CD14-positive monocyte (primary cell): ENCODE measurements at regions not wholly inside any gene's neighbourhood (a gene's known extent, or its start where the extent isn't known, plus 50 kb on each side); places are given as distances from the start of the nearest gene placed in this dataset.

Experiments used
- DNase-seq, 3 donors: peaks; one replicate each; pipeline ENCODE4 v3.0.0-alpha.2; 2011 to 2022
- H2AFZ ChIP-seq: 2 replicates; pipeline ENCODE4 v1.6.0; 2012; ENCODE audit warnings: mild to moderate bottlenecking, low read depth, low read length, inconsistent platforms; ENCODE audit not compliant: insufficient read depth, poor library complexity, severe bottlenecking
- H3K27ac ChIP-seq, 2 donors: 1 replicate in 1 of 2; 2 replicates in 1 of 2; pipeline ENCODE4 v1.5.1; 2012 to 2013; ENCODE audit warnings: low read length in 2 of 2, control low read depth in 1 of 2, inconsistent platforms in 1 of 2, low read depth in 1 of 2, mild to moderate bottlenecking in 1 of 2
- H3K27me3 ChIP-seq, 2 donors: one replicate each; pipeline versions ENCODE4 v1.6.0 to v1.6.1; 2011 to 2013; ENCODE audit warnings: low read length in 2 of 2; ENCODE audit not compliant: control insufficient read depth in 2 of 2, insufficient read depth in 2 of 2
- H3K36me3 ChIP-seq, 2 donors: replicated peaks in 1 of 2; 1 replicate in 1 of 2; 2 replicates in 1 of 2; pipeline versions ENCODE4 v1.5.1 to v1.6.1; 2012 to 2013; ENCODE audit warnings: low read length in 2 of 2, control low read depth in 1 of 2, inconsistent platforms in 1 of 2, mild to moderate bottlenecking in 1 of 2; ENCODE audit not compliant: insufficient read depth in 2 of 2, control insufficient read depth in 1 of 2
- H3K4me1 ChIP-seq, 2 donors: 1 replicate in 1 of 2; 2 replicates in 1 of 2; pipeline versions ENCODE4 v1.5.1 to v1.6.1; 2012 to 2013; ENCODE audit warnings: low read length in 2 of 2, control low read depth in 1 of 2, inconsistent platforms in 1 of 2, mild to moderate bottlenecking in 1 of 2, moderate library complexity in 1 of 2; ENCODE audit not compliant: insufficient read depth in 2 of 2, control insufficient read depth in 1 of 2
- H3K4me2 ChIP-seq: replicated peaks from 2 replicates; pipeline ENCODE3; 2012; ENCODE audit warnings: low read length, moderate library complexity, mild to moderate bottlenecking; ENCODE audit not compliant: poor library complexity, severe bottlenecking; ENCODE audit errors: extremely low read depth
- H3K4me3 ChIP-seq, 3 experiments: fragments of 200-600 bp in 1 of 3; sonication (generic) in 1 of 3; replicated peaks in 1 of 3; 1 replicate in 2 of 3; 2 replicates in 1 of 3; pipeline ENCODE4 v1.5.1; 2011 to 2013; ENCODE audit warnings: low read length in 3 of 3, mild to moderate bottlenecking in 3 of 3, control low read depth in 2 of 3, low read depth in 2 of 3, inconsistent platforms in 1 of 3, moderate library complexity in 1 of 3
- H3K79me2 ChIP-seq: 2 replicates; pipeline ENCODE4 v1.6.0; 2012; ENCODE audit warnings: mild to moderate bottlenecking, control low read depth, inconsistent platforms, low read length, moderate library complexity; ENCODE audit not compliant: insufficient read depth
- H3K9ac ChIP-seq: 2 replicates; pipeline ENCODE4 v1.6.0; 2017; ENCODE audit warnings: low read length, mild to moderate bottlenecking; ENCODE audit not compliant: insufficient read depth, poor library complexity, severe bottlenecking
- H3K9me3 ChIP-seq, 2 donors: replicated peaks in 1 of 2; 1 replicate in 1 of 2; 2 replicates in 1 of 2; pipeline versions ENCODE4 v1.5.1 to v1.6.1; 2012 to 2013; ENCODE audit warnings: low read length in 2 of 2, control low read depth in 1 of 2; ENCODE audit not compliant: control insufficient read depth in 1 of 2, insufficient read depth in 1 of 2
- H4K20me1 ChIP-seq: 2 replicates; pipeline ENCODE4 v1.6.0; 2012; ENCODE audit warnings: mild to moderate bottlenecking, low read length, control low read depth, moderate library complexity; ENCODE audit not compliant: insufficient read depth
- H3K27ac Mint-ChIP-seq, 7 donors: one replicate each; pipeline ENCODE4 v1.8.0; 2020; ENCODE audit warnings: mild to moderate bottlenecking in 7 of 7, mixed read lengths in 7 of 7, moderate library complexity in 6 of 7, inconsistent platforms in 2 of 7
- H3K27me3 Mint-ChIP-seq, 3 donors: one replicate each; pipeline ENCODE4 v1.8.0; 2021 to 2022; ENCODE audit warnings: low read depth in 3 of 3, mild to moderate bottlenecking in 3 of 3, mixed read lengths in 3 of 3, moderate library complexity in 3 of 3, inconsistent platforms in 1 of 3
- H3K36me3 Mint-ChIP-seq, 2 donors: one replicate each; pipeline ENCODE4 v1.8.0; 2020; ENCODE audit warnings: mixed read lengths in 2 of 2, inconsistent platforms in 1 of 2, mild to moderate bottlenecking in 1 of 2
- H3K4me1 Mint-ChIP-seq: one replicate; pipeline ENCODE4 v1.8.0; 2020; ENCODE audit warnings: mild to moderate bottlenecking, mixed read lengths
- H3K4me3 Mint-ChIP-seq, 2 donors: one replicate each; pipeline ENCODE4 v1.8.0; 2020; ENCODE audit warnings: mild to moderate bottlenecking in 2 of 2, mixed read lengths in 2 of 2, moderate library complexity in 1 of 2
- H3K9me3 Mint-ChIP-seq, 7 donors: one replicate each; pipeline ENCODE4 v1.8.0; 2020 to 2022; ENCODE audit warnings: mixed read lengths in 7 of 7, mild to moderate bottlenecking in 6 of 7, moderate library complexity in 6 of 7, inconsistent platforms in 2 of 7
- CTCF ChIP-seq: fragments of 200-600 bp; IDR thresholded peaks from one replicate; pipeline ENCODE4 v1.8.0; 2022; ENCODE audit warnings: antibody characterized with exemption, mild to moderate bottlenecking
- WGBS: methylation state at CpG from one replicate; pipeline ENCODE4 v1.1.5; 2013; ENCODE audit warnings: missing lambda C conversion rate; ENCODE audit not compliant: insufficient coverage; 5-methylcytosine and 5-hydroxymethylcytosine counted together
- intact Hi-C, 2 donors: fragments of 100-400 bp; cut with micrococcal nuclease; formaldehyde crosslinking; loops; one replicate each; pipeline versions ENCODE4 v1.15.0 to v1.15.1; 2023

- Histone ChIP-seq H3K4me2 (no peak overlapping the region), H4K20me1 (no peaks in the 10 kb centered on the region), H2AFZ (no peak overlapping the region), H3K79me2 (no peaks in the 10 kb centered on the region), H3K36me3 (no peaks in the 10 kb centered on the region), H3K27ac (no peak overlapping the region), H3K4me1 (peaks cover 31 to 35% of the 10 kb centered on the region in 2 donors), H3K27me3 (peaks cover 0 to 2% of the 10 kb centered on the region in 2 donors), H3K9ac (no peak overlapping the region), H3K9me3 (no peaks in the 10 kb centered on the region), H3K4me3 (no peak overlapping the region)
- H3K27me3 Mint-ChIP-seq, result peaks cover 4 to 6% (median 5%) of the 10 kb centered on the region in 3 donors
- H3K9me3 Mint-ChIP-seq, result peaks cover 0 to 3% (median 0%) of the 10 kb centered on the region in 7 donors
- no peaks in the 10 kb centered on the region for H3K36me3 Mint-ChIP-seq
- DNase-seq, result no peak
- H3K27ac Mint-ChIP-seq, result no peak overlapping the region
- intact Hi-C loops, result no loop called here
- H3K4me1 Mint-ChIP-seq, result peaks cover 40% of the 10 kb centered on the region
- peak overlapping the region in 1 of 2 donors; percentile 39 for H3K4me3 Mint-ChIP-seq
- TF ChIP-seq CTCF, result no peak
- WGBS, result 0% methylated on average over 1 of the region's 3 CpGs
These were observed 73.0 kb upstream of the ARL4C start for GRCh38 chr2:234569776-234570430.

GRCh38 chr2:234566622-234567021, 69.7 kb upstream of the ARL4C start:
- Mint-ChIP-seq H3K27me3 (peaks cover 0 to 5% (median 4%) of the 10 kb centered on the region in 3 donors), H3K36me3 (no peaks in the 10 kb centered on the region), H3K27ac (no peak overlapping the region), H3K9me3 (peaks cover 0 to 2% (median 0%) of the 10 kb centered on the region in 7 donors), H3K4me1 (peaks cover 17% of the 10 kb centered on the region), H3K4me3 (no peak overlapping the region)
- Histone ChIP-seq H2AFZ (no peak overlapping the region), H3K9ac (no peak overlapping the region), H4K20me1 (no peaks in the 10 kb centered on the region), H3K27me3 (peaks cover 0 to 2% of the 10 kb centered on the region in 2 donors), H3K79me2 (no peaks in the 10 kb centered on the region), H3K36me3 (no peaks in the 10 kb centered on the region), H3K9me3 (no peaks in the 10 kb centered on the region), H3K4me2 (no peak overlapping the region), H3K4me3 (no peak overlapping the region), H3K27ac (no peak overlapping the region), H3K4me1 (peaks cover 14 to 16% of the 10 kb centered on the region in 2 donors)
- DNase-seq, result no peak
- TF ChIP-seq CTCF, result no peak
- no CpG with 5 or more reads among the region's 2 CpGs for WGBS
- intact Hi-C loops, result no loop called here
